ENCODE measurements at regions not wholly inside any gene's neighbourhood (a gene's known extent, or its start where the extent isn't known, plus 50 kb on each side); places are given as distances from the start of the nearest gene placed in this dataset.
"Not testable (repeated sequence)": the region's sequence is repeated elsewhere in the genome, so short reads cannot be mapped to it uniquely, and the experiment has no call there.

- not testable (repeated sequence) for DNase-seq
Observed at GRCh38 chr17:64721556-64721955, 59.4 kb upstream of the SMURF2 start.

GRCh38 chr17:64720253-64720652 lies 58.1 kb upstream of the SMURF2 start:
- DNase-seq, result not testable (repeated sequence)

- DNase-seq, result not testable (repeated sequence)
Observed at GRCh38 chr17:64719517-64719916, 57.4 kb upstream of the SMURF2 start.

- not testable (repeated sequence) for DNase-seq
Observed at GRCh38 chr17:64718816-64719215, 56.7 kb upstream of the SMURF2 start.

- DNase-seq, result no peak
Observed at GRCh38 chr17:64718058-64718457, 56.0 kb upstream of the SMURF2 start.

- not testable (repeated sequence) for DNase-seq
Observed at GRCh38 chr17:64716496-64716895, 54.4 kb upstream of the SMURF2 start.

- not testable (repeated sequence) for DNase-seq
Observed at GRCh38 chr17:64713786-64714185, 51.7 kb upstream of the SMURF2 start.

GRCh38 chr17:64712557-64713351 lies 50.6 kb upstream of the SMURF2 start:
- DNase-seq, result peak; percentile 62
